Suprapubic skin (tissue), 4 donors: ENCODE measurements at regions not wholly inside any gene's neighbourhood (a gene's known extent, or its start where the extent isn't known, plus 50 kb on each side); places are given as distances from the start of the nearest gene placed in this dataset.
"Not testable (repeated sequence)": the region's sequence is repeated elsewhere in the genome, so short reads cannot be mapped to it uniquely, and the experiment has no call there.

Experiments used
- DNase-seq, 2 donors: peaks; one replicate each; pipeline ENCODE4 v3.0.0-alpha.2; 2019; ENCODE audit warnings: low spot score in 2 of 2
- H3K27ac ChIP-seq: fragments of 200-600 bp; sonication (generic); one replicate; pipeline ENCODE4 v1.5.1; 2019
- H3K27me3 ChIP-seq: fragments of 200-600 bp; sonication (generic); one replicate; pipeline ENCODE4 v1.5.1; 2019
- H3K36me3 ChIP-seq: fragments of 200-600 bp; sonication (generic); one replicate; pipeline ENCODE4 v1.5.1; 2019
- H3K4me1 ChIP-seq: fragments of 200-600 bp; sonication (generic); one replicate; pipeline ENCODE4 v1.5.1; 2019
- H3K4me3 ChIP-seq: fragments of 200-600 bp; sonication (generic); one replicate; pipeline ENCODE4 v1.5.1; 2019; ENCODE audit warnings: mild to moderate bottlenecking
- H3K9me3 ChIP-seq: fragments of 200-600 bp; sonication (generic); one replicate; pipeline ENCODE4 v1.5.1; 2019
- CTCF ChIP-seq, 2 donors: fragments of 200-600 bp in 1 of 2; fragments of 450-650 bp in 1 of 2; sonication (generic) in 1 of 2; IDR thresholded peaks; one replicate each; pipeline ENCODE4 v1.5.1; 2016 to 2019; ENCODE audit warnings: antibody characterized with exemption in 2 of 2, mild to moderate bottlenecking in 1 of 2, moderate library complexity in 1 of 2
- EP300 ChIP-seq: sonication (generic); formaldehyde crosslinking; IDR thresholded peaks from one replicate; pipeline ENCODE4 v1.6.1; 2017; ENCODE audit warnings: antibody characterized with exemption
- POLR2A ChIP-seq, 2 donors: fragments of 450-650 bp; IDR thresholded peaks; one replicate each; pipeline ENCODE4 v1.6.1; 2017; ENCODE audit warnings: antibody characterized with exemption in 2 of 2, mild to moderate bottlenecking in 2 of 2, moderate library complexity in 2 of 2
- POLR2AphosphoS5 ChIP-seq, 3 donors: sonication (generic); formaldehyde crosslinking; IDR thresholded peaks; one replicate each; pipeline ENCODE4 v1.6.1; 2017; ENCODE audit warnings: antibody characterized with exemption in 3 of 3
- WGBS: methylation state at CpG from one replicate; pipeline ENCODE4 v1.1.5; 2018; 5-methylcytosine and 5-hydroxymethylcytosine counted together

DNA sequence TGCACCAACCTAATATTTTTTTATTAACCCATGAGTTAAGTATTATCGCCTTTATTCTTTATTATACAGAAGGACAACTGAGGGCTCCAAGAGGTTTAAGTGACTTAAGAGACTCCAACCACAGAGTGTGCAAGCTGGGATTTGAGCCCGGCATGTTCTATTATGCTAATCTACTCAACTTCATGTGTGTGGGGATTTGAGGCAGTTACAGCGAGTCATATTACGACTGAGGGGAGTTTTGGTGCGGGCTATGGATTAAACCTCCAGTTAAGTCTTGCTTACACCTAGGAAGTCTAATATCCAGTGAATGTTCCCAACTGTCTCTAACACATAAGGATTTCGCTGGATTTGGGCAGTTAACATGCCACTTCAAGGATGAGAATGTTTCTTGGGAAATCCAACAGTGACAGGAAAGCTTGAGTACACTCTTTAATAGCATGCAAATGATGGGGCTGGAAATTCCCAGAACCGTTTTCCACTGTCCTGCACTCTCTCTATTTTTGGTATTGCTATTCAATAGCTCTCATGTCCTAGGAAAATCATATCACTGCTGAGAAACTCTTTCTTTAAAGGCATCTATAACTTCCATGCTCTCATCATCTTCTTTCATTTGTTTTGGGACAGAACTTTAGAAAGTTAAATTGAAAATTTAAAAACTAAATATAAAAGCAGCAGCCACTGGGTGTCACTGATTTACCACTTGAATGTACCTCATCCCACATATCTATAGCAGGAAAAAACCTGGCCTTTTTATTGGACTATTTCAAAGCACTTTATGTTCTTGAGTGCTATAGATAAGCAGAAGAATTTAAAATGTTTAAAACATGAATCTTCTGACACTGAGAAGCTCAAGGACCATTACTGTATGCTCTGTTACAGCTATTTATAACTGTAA, 165.1 kb upstream of the TTC29 start:
- Histone ChIP-seq H3K27ac (no peak overlapping the region), H3K4me1 (no peaks in the 10 kb centered on the region), H3K36me3 (no peaks in the 10 kb centered on the region), H3K4me3 (no peak overlapping the region), H3K9me3 (peaks cover 3% of the 10 kb centered on the region), H3K27me3 (no peaks in the 10 kb centered on the region)
- 77% methylated on average over 7 of the region's 7 CpGs for WGBS
- no peak for TF ChIP-seq CTCF (IDR thresholded peaks at IDR 0.05)
- no peak for TF ChIP-seq POLR2AphosphoS5 (IDR thresholded peaks at IDR 0.05)
- no peak for TF ChIP-seq POLR2A (IDR thresholded peaks at IDR 0.05)
- TF ChIP-seq EP300 = no peak
- no peak for DNase-seq

- 75% methylated on average over 6 of the region's 6 CpGs for WGBS
- not testable (repeated sequence) for H3K4me1 ChIP-seq, H3K4me3 ChIP-seq, DNase-seq, H3K27me3 ChIP-seq, H3K9me3 ChIP-seq, H3K27ac ChIP-seq, H3K36me3 ChIP-seq
Observed at GRCh38 chr4:147112196-147112595, 166.5 kb upstream of the TTC29 start.

GRCh38 chr4:147117431-147117830, 171.8 kb upstream of the TTC29 start:
- 38% methylated on average over 4 of the region's 4 CpGs for WGBS
- no peak for TF ChIP-seq CTCF (IDR thresholded peaks at IDR 0.05)
- no peak for TF ChIP-seq EP300
- TF ChIP-seq POLR2A (IDR thresholded peaks at IDR 0.05) = no peak
- TF ChIP-seq POLR2AphosphoS5 (IDR thresholded peaks at IDR 0.05) = no peak
- Histone ChIP-seq H3K4me3 (no peak overlapping the region), H3K36me3 (no peaks in the 10 kb centered on the region), H3K27me3 (no peaks in the 10 kb centered on the region), H3K9me3 (peaks cover 3% of the 10 kb centered on the region), H3K27ac (no peak overlapping the region), H3K4me1 (peaks cover 9% of the 10 kb centered on the region)
- DNase-seq = no peak

DNA sequence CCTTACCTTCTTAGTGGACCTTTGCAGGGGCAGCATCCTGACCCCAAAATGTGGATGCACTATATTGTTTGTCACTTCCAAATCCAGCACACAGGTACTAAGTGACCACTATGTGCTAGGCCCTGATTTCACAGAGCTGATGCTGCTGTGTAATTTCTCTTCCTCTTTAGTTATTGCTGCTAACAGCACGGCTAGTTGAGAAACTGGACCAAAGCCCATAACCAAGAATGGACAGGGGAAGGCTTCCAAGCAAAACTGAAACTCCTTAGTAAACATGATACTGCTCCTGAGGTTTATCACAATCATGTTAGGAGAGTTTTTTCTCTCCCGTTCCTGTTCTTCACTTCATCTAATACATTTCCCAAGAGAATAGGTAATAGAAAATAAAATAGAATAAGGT, 172.9 kb upstream of the TTC29 start:
- no peak for DNase-seq
- Histone ChIP-seq H3K27me3 (no peaks in the 10 kb centered on the region), H3K27ac (no peak overlapping the region), H3K4me1 (peaks cover 9% of the 10 kb centered on the region), H3K36me3 (no peaks in the 10 kb centered on the region), H3K9me3 (peaks cover 3% of the 10 kb centered on the region), H3K4me3 (no peak overlapping the region)
- TF ChIP-seq EP300 = no peak
- no peak for TF ChIP-seq CTCF (IDR thresholded peaks at IDR 0.05)
- no peak for TF ChIP-seq POLR2A (IDR thresholded peaks at IDR 0.05)
- no peak for TF ChIP-seq POLR2AphosphoS5 (IDR thresholded peaks at IDR 0.05)
- 38% methylated on average over 2 of the region's 2 CpGs for whole genome bisulfite sequencing

DNA sequence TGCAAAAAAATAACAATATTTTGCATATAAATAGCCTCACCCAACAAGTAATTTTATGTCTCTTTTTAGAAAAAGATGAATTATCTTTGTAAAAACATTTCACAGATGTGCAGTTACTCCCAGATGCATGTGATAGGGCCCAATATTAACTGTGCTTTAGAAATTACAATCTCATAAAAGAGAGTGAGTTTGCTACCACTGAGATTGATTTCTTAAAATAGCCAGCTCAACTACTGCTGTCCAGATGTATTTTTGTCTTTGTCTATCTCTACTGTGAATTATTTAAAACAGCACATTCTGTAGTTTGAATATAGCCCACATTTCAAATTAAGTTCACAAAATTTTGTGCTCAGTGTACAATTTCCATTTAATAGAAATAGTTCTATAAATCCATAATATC, 177.0 kb upstream of the TTC29 start:
- H3K4me3 ChIP-seq = no peak overlapping the region
- H3K4me1 ChIP-seq = peaks cover under 1% of the 10 kb centered on the region
- H3K27me3 ChIP-seq = no peaks in the 10 kb centered on the region
- DNase-seq = no peak
- TF ChIP-seq EP300 (no peak), POLR2AphosphoS5 (IDR thresholded peaks at IDR 0.05) (no peak), CTCF (IDR thresholded peaks at IDR 0.05) (no peak), POLR2A (IDR thresholded peaks at IDR 0.05) (no peak)
- no peaks in the 10 kb centered on the region for H3K9me3 ChIP-seq
- H3K36me3 ChIP-seq = no peaks in the 10 kb centered on the region
- H3K27ac ChIP-seq = no peak overlapping the region
